SK-N-SH (cell line): ENCODE measurements at regions not wholly inside any gene's neighbourhood (a gene's known extent, or its start where the extent isn't known, plus 50 kb on each side); places are given as distances from the start of the nearest gene placed in this dataset.

Experiments used
- CTCF ChIA-PET: fragments of 300-600, 350-600 bp; formaldehyde crosslinking; extraction: SDS; loops from one replicate; lab custom pipeline; 2021; lab: Yijun Ruan, JAX
- POLR2A ChIA-PET: fragments of 350-600 bp; sonication (Branson Sonifier 250); formaldehyde crosslinking; extraction: SDS; loops from one replicate; lab custom pipeline; 2020; ENCODE audit warnings: antibody characterized with exemption, inconsistent platforms; lab: Yijun Ruan, JAX
- DNase-seq: peaks from one replicate; pipeline ENCODE4 v3.0.0; 2012
- H2AFZ ChIP-seq: fragments of 200-600 bp; sonication (generic); 2 replicates; pipeline ENCODE4 v1.8.1; 2016; ENCODE audit warnings: antibody characterized with exemption, mild to moderate bottlenecking, low read depth
- H3F3A ChIP-seq: fragments of 200-600 bp; sonication (generic); replicated peaks from 2 replicates; pipeline ENCODE3; 2016; ENCODE audit warnings: antibody characterized with exemption, mild to moderate bottlenecking; ENCODE audit not compliant: insufficient read depth
- H3K27ac ChIP-seq, 2 experiments: fragments of 200-500 bp in 1 of 2; fragments of 200-600 bp in 1 of 2; sonication (Bioruptor generic) in 1 of 2; sonication (generic), shearing (Covaris generic) in 1 of 2; 2 replicates each; pipeline versions ENCODE4 v1.5.1 to v1.6.1; 2014 to 2016; ENCODE audit warnings: low read depth in 2 of 2, inconsistent platforms in 1 of 2, low read length in 1 of 2, mild to moderate bottlenecking in 1 of 2, mixed read lengths in 1 of 2
- H3K27me3 ChIP-seq: fragments of 200-600 bp; sonication (generic), shearing (Covaris generic); 2 replicates; pipeline ENCODE4 v1.6.1; 2016; ENCODE audit warnings: mixed run types; ENCODE audit not compliant: insufficient read depth
- H3K36me3 ChIP-seq, 2 experiments: fragments of 200-500 bp in 1 of 2; fragments of 200-600 bp in 1 of 2; sonication (Bioruptor generic) in 1 of 2; sonication (generic) in 1 of 2; replicated peaks in 1 of 2; 2 replicates each; pipeline versions ENCODE3 to v1.5.1; 2014 to 2016; ENCODE audit warnings: low read length in 1 of 2, mild to moderate bottlenecking in 1 of 2; ENCODE audit not compliant: insufficient read depth in 2 of 2, control insufficient read depth in 1 of 2
- H3K4me1 ChIP-seq, 2 experiments: fragments of 200-500 bp in 1 of 2; fragments of 200-600 bp in 1 of 2; sonication (Bioruptor generic) in 1 of 2; sonication (generic), shearing (Covaris generic) in 1 of 2; 2 replicates each; pipeline versions ENCODE4 v1.5.1 to v1.6.1; 2014 to 2016; ENCODE audit warnings: low read depth in 1 of 2, low read length in 1 of 2, mixed run types in 1 of 2; ENCODE audit not compliant: insufficient read depth in 2 of 2, control insufficient read depth in 1 of 2
- H3K4me2 ChIP-seq: fragments of 200-600 bp; sonication (generic), shearing (Covaris generic); 2 replicates; pipeline ENCODE4 v1.6.1; 2017; ENCODE audit warnings: mixed run types
- H3K4me3 ChIP-seq, 2 experiments: fragments of 200-500 bp in 1 of 2; fragments of 200-600 bp in 1 of 2; sonication (Bioruptor generic) in 1 of 2; sonication (generic), shearing (Covaris generic) in 1 of 2; 2 replicates each; pipeline versions ENCODE4 v1.5.1 to v1.8.1; 2014 to 2016; ENCODE audit warnings: low read depth in 2 of 2, inconsistent platforms in 1 of 2, low read length in 1 of 2, mild to moderate bottlenecking in 1 of 2, mixed read lengths in 1 of 2, moderate library complexity in 1 of 2
- H3K79me2 ChIP-seq: fragments of 200-600 bp; sonication (generic); 2 replicates; pipeline ENCODE4 v1.8.1; 2017; ENCODE audit warnings: mild to moderate bottlenecking; ENCODE audit not compliant: insufficient read depth
- H3K9ac ChIP-seq: fragments of 200-600 bp; sonication (generic); 2 replicates; pipeline ENCODE4 v1.6.1; 2017; ENCODE audit warnings: mixed run types
- H3K9me2 ChIP-seq: fragments of 200-600 bp; sonication (generic); 2 replicates; pipeline ENCODE4 v1.6.1; 2017; ENCODE audit warnings: mixed run types
- H3K9me3 ChIP-seq: fragments of 200-600 bp; sonication (generic); 2 replicates; pipeline ENCODE4 v1.6.1; 2017; ENCODE audit warnings: mixed run types, mild to moderate bottlenecking, moderate library complexity
- H4K20me1 ChIP-seq: fragments of 200-600 bp; sonication (generic); 2 replicates; pipeline ENCODE4 v1.6.1; 2017; ENCODE audit warnings: mild to moderate bottlenecking, mixed run types; ENCODE audit not compliant: insufficient read depth
- EP300 ChIP-seq, 2 experiments: IDR thresholded peaks; 2 replicates each; pipeline versions ENCODE4 v1.4.0 to v1.6.1; 2012; ENCODE audit warnings: borderline replicate concordance in 1 of 2, low read depth in 1 of 2, low read length in 1 of 2
- FOSL2 ChIP-seq: IDR thresholded peaks from 2 replicates; pipeline ENCODE4 v1.4.0; 2012; ENCODE audit warnings: low read depth, mild to moderate bottlenecking, moderate library complexity, borderline replicate concordance
- FOXJ3 ChIP-seq: sonication (generic); formaldehyde crosslinking; IDR thresholded peaks from 2 replicates; pipeline ENCODE4 v1.5.1; 2020; ENCODE audit warnings: mild to moderate bottlenecking, missing genetic modification reagents
- FOXM1 ChIP-seq: IDR thresholded peaks from 2 replicates; pipeline ENCODE4 v1.4.0; 2012; ENCODE audit warnings: low read depth, mild to moderate bottlenecking
- GABPA ChIP-seq: IDR thresholded peaks from 2 replicates; pipeline ENCODE4 v1.4.0; 2012; ENCODE audit warnings: low read depth, mild to moderate bottlenecking
- GATA2 ChIP-seq: sonication (generic); formaldehyde crosslinking; IDR thresholded peaks from 2 replicates; pipeline ENCODE4 v1.5.0; 2020; ENCODE audit warnings: mild to moderate bottlenecking, missing genetic modification reagents
- JUND ChIP-seq: IDR thresholded peaks from 2 replicates; pipeline ENCODE4 v1.4.0; 2012
- NFIC ChIP-seq: IDR thresholded peaks from 2 replicates; pipeline ENCODE4 v1.4.0; 2012; ENCODE audit warnings: borderline replicate concordance
- RAD21 ChIP-seq: IDR thresholded peaks from 2 replicates; pipeline ENCODE4 v1.6.1; 2012; ENCODE audit warnings: mild to moderate bottlenecking, low read length
- RCOR1 ChIP-seq: fragments of 150-350 bp; IDR thresholded peaks from 2 replicates; pipeline ENCODE4 v1.6.1; 2017; ENCODE audit warnings: antibody characterized with exemption, low read length
- SMC3 ChIP-seq: IDR thresholded peaks from 2 replicates; pipeline ENCODE4 v1.6.1; 2012; ENCODE audit warnings: low read depth, low read length, improper control_type of control experiment
- TCF12 ChIP-seq: IDR thresholded peaks from 2 replicates; pipeline ENCODE4 v1.4.0; 2012
- TEAD4 ChIP-seq: IDR thresholded peaks from 2 replicates; pipeline ENCODE4 v1.4.0; 2012; ENCODE audit warnings: mild to moderate bottlenecking, borderline replicate concordance; ENCODE audit not compliant: insufficient read depth
- YY1 ChIP-seq: IDR thresholded peaks from 2 replicates; pipeline ENCODE4 v1.4.0; 2012; ENCODE audit warnings: low read depth, mild to moderate bottlenecking
- WGBS: methylation state at CpG from one replicate; pipeline ENCODE4 v1.1.6; 2017; ENCODE audit warnings: low lambda C conversion rate; 5-methylcytosine and 5-hydroxymethylcytosine counted together
- TF ChIP-seq, protein P1 (sequence below): fragments of 150-350 bp; IDR thresholded peaks from 2 replicates; pipeline ENCODE4 v1.6.1; 2017; ENCODE audit warnings: antibody characterized with exemption, low read length, low read depth, borderline replicate concordance
- TF ChIP-seq, protein P2 (sequence below): IDR thresholded peaks from 2 replicates; pipeline ENCODE4; 2012
- TF ChIP-seq, protein P3 (sequence below): fragments of 150-350 bp; IDR thresholded peaks from 2 replicates; pipeline ENCODE4 v1.6.1; 2016; ENCODE audit warnings: mild to moderate bottlenecking, low read depth, low read length
- TF ChIP-seq, protein P4 (sequence below): fragments of 200-600 bp; sonication (generic); IDR thresholded peaks from 2 replicates; pipeline ENCODE4 v1.6.1; 2017; ENCODE audit warnings: antibody characterized with exemption, mild to moderate bottlenecking, moderate library complexity

DNA sequence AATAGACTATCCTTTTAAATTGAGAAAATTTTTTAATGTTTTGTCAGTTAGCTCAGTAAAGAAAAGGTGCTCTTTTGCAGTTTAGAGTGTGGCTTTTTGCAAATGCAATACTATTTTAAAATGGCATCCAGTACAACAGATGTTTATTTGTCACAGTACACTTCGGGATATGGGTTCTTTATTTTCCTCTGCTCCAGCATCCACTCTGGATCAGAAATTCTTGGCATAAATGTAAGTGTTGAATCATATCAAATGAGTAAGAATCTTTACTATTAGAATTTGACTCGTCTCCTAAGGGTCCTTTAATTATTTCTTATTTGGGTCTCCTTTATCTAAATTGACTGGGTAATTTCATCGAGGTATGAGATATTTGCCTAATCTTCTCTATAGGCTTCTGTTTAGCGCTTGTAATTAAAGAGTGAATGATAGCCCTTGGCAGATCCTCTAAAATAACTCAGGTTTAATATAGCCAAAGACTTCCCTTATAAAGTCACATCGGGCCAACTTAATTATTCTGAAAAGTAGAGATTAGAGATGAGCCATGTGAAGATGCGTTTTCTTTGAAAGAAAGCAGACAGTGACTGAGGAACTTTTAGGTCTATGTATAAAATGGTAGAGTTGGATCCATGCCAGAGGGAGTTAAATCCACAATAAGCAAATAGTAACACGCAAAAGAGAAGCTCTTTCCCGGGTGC lies 132.7 kb downstream of the CASP12 start:
- no peaks in the 10 kb centered on the region for H3K9me2 ChIP-seq
- H3K4me1 ChIP-seq: no peaks in the 10 kb centered on the region
- no peak overlapping the region for H2AFZ ChIP-seq
- no peaks in the 10 kb centered on the region for H3K9me3 ChIP-seq
- H3K79me2 ChIP-seq: no peaks in the 10 kb centered on the region
- H3K27ac ChIP-seq: no peak overlapping the region
- ChIA-PET CTCF (no interaction called here), POLR2A (no interaction called here)
- H3K36me3 ChIP-seq: no peaks in the 10 kb centered on the region
- TF ChIP-seq GABPA (no peak), RCOR1 (no peak), NFIC (no peak), FOSL2 (no peak), FOXM1 (no peak)
- TF ChIP-seq, protein P1, sequence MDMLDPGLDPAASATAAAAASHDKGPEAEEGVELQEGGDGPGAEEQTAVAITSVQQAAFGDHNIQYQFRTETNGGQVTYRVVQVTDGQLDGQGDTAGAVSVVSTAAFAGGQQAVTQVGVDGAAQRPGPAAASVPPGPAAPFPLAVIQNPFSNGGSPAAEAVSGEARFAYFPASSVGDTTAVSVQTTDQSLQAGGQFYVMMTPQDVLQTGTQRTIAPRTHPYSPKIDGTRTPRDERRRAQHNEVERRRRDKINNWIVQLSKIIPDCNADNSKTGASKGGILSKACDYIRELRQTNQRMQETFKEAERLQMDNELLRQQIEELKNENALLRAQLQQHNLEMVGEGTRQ: no peak
- TF ChIP-seq, protein P2, sequence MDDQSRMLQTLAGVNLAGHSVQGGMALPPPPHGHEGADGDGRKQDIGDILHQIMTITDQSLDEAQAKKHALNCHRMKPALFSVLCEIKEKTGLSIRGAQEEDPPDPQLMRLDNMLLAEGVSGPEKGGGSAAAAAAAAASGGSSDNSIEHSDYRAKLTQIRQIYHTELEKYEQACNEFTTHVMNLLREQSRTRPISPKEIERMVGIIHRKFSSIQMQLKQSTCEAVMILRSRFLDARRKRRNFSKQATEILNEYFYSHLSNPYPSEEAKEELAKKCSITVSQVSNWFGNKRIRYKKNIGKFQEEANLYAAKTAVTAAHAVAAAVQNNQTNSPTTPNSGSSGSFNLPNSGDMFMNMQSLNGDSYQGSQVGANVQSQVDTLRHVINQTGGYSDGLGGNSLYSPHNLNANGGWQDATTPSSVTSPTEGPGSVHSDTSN: no peak
- TF ChIP-seq, protein P3, sequence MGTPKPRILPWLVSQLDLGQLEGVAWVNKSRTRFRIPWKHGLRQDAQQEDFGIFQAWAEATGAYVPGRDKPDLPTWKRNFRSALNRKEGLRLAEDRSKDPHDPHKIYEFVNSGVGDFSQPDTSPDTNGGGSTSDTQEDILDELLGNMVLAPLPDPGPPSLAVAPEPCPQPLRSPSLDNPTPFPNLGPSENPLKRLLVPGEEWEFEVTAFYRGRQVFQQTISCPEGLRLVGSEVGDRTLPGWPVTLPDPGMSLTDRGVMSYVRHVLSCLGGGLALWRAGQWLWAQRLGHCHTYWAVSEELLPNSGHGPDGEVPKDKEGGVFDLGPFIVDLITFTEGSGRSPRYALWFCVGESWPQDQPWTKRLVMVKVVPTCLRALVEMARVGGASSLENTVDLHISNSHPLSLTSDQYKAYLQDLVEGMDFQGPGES: no peak
- DNase-seq: no peak
- H3K9ac ChIP-seq: no peak overlapping the region
- WGBS: 63% methylated on average over 8 of the region's 8 CpGs
- H3F3A ChIP-seq: no peaks in the 10 kb centered on the region
- no peak overlapping the region for H3K4me2 ChIP-seq
- H4K20me1 ChIP-seq: no peaks in the 10 kb centered on the region
- no peaks in the 10 kb centered on the region for H3K27me3 ChIP-seq
- no peak overlapping the region for H3K4me3 ChIP-seq

DNA sequence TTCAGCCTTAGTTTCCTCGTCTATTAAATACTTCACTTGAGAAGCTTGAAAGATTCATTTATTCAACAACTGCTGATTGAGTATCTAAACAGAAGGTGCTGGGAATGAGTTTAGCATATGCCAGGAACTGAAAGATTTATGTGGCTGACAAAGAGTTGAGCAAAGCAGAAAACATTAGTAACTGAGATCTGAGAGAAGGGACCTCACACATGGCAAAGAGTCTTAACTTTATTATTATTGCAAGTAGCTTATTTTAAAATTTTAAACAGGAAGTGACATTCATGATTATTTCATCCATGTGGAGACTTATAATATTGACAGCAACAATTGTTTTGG lies 133.6 kb downstream of the CASP12 start:
- no peak overlapping the region for H3K4me3 ChIP-seq
- H3K9me3 ChIP-seq: peaks cover 4% of the 10 kb centered on the region; the same call in 1 of the 2 replicates
- DNase-seq: no peak
- H3K9me2 ChIP-seq: no peaks in the 10 kb centered on the region
- H4K20me1 ChIP-seq: no peaks in the 10 kb centered on the region
- no peak overlapping the region for H3K4me2 ChIP-seq
- no peaks in the 10 kb centered on the region for H3K36me3 ChIP-seq
- ChIA-PET POLR2A (no interaction called here), CTCF (no interaction called here)
- no peak overlapping the region for H3K9ac ChIP-seq
- 72% methylated on average over 1 of the region's 1 CpG for WGBS
- no peak overlapping the region for H2AFZ ChIP-seq
- H3K27me3 ChIP-seq: no peaks in the 10 kb centered on the region
- no peaks in the 10 kb centered on the region for H3K79me2 ChIP-seq
- TF ChIP-seq FOXJ3 (CRISPR knock-in tag) (no peak), YY1 (no peak), GATA2 (CRISPR knock-in tag) (no peak), RAD21 (no peak), TEAD4 (no peak), SMC3 (no peak), JUND (no peak), TCF12 (no peak), EP300 (IDR thresholded peaks at IDR 0.05; ENCODE audit: borderline replicate concordance in 1 of 2, low read depth in 1 of 2, low read length in 1 of 2) (no peak)
- TF ChIP-seq, protein P4, sequence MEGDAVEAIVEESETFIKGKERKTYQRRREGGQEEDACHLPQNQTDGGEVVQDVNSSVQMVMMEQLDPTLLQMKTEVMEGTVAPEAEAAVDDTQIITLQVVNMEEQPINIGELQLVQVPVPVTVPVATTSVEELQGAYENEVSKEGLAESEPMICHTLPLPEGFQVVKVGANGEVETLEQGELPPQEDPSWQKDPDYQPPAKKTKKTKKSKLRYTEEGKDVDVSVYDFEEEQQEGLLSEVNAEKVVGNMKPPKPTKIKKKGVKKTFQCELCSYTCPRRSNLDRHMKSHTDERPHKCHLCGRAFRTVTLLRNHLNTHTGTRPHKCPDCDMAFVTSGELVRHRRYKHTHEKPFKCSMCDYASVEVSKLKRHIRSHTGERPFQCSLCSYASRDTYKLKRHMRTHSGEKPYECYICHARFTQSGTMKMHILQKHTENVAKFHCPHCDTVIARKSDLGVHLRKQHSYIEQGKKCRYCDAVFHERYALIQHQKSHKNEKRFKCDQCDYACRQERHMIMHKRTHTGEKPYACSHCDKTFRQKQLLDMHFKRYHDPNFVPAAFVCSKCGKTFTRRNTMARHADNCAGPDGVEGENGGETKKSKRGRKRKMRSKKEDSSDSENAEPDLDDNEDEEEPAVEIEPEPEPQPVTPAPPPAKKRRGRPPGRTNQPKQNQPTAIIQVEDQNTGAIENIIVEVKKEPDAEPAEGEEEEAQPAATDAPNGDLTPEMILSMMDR: no peak
- H3F3A ChIP-seq: no peaks in the 10 kb centered on the region
- no peaks in the 10 kb centered on the region for H3K4me1 ChIP-seq
- no peak overlapping the region for H3K27ac ChIP-seq
